ENCODE measurements at regions not wholly inside any gene's neighbourhood (a gene's known extent, or its start where the extent isn't known, plus 50 kb on each side); places are given as distances from the start of the nearest gene placed in this dataset.
"Not testable (repeated sequence)": the region's sequence is repeated elsewhere in the genome, so short reads cannot be mapped to it uniquely, and the experiment has no call there.

GRCh38 chr4:132344924-132345828 is 803.9 kb upstream of the PCDH10 start:
- in situ Hi-C loops (cut with HindIII; ENCODE audit: low sequenced_read_pairs): no loop called here

- in situ Hi-C loops (cut with HindIII; ENCODE audit: low sequenced_read_pairs): no loop called here
Measured at GRCh38 chr4:132346016-132346415, 803.1 kb upstream of the PCDH10 start.

GRCh38 chr4:132351606-132352005 is 797.5 kb upstream of the PCDH10 start:
- in situ Hi-C loops (cut with HindIII; ENCODE audit: low sequenced_read_pairs): not testable (repeated sequence)

DNA sequence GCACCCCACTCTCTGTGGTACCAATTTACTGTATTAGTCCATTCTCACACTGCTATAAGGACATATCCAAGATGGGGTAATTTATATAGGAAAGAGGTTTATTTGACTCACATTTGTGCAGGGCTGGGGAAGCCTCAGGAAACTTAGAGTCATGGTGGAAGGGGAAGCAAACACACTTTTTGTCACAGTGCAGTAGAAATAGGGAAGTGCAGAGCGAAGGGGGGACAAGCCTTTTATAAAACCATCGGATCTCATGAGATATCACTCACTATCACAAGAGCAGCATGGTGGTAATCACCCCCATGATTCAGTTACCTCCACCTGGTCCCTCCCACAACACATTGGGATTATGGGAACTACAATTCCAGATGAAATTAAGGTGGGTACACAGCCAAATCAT is 766.9 kb upstream of the PCDH10 start:
- in situ Hi-C loops (cut with HindIII; ENCODE audit: low sequenced_read_pairs): no loop called here

DNA sequence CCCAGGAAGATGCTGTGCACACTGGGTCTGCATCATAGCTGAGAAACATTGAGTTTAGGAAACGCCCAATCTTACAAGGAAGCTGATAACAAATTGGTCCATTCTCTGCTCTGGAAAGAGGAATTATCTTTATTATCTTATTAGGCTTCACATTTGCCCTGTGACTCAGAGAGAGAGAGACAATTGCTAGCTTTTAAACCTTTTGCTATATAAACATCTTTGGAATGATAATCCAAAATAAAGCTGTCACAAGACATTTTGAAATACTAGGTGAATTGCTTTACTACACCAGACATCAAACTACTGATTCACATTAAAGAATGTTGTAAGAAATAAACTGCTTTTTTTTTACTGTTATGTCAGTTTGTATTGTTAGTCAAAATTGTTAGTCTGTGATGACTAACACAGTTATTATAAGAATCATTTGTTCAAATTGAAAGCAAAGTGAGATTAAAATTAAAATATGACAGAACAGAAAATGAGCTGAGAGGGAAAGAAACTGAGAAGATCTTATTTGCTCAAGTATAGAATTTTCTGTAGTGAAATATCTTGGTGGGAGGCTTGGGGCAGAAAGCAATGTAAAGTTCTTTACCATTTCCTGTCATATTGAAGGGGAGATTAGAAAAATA is 765.4 kb upstream of the PCDH10 start:
- in situ Hi-C loops (cut with HindIII; ENCODE audit: low sequenced_read_pairs): no loop called here

DNA sequence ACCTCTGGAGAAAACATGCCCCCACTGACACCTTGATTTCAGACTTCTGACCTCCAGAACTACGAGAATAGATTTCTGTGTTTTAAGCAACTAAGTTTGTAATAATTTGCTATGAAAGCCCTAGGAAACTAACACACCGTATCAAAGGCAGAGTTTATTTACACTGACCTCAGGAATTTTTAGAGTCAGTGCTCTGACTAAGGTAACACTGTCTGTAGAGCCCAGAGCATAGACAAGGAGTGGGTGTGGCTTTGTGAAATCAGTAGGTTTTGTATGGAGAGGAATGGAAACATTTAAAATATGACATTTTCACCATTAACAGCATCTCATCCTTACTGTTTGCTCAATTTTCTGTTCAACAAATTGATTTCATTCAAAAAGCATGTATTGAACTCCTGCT is 764.4 kb upstream of the PCDH10 start:
- in situ Hi-C loops (cut with HindIII; ENCODE audit: low sequenced_read_pairs): no loop called here

- in situ Hi-C loops (cut with HindIII; ENCODE audit: low sequenced_read_pairs): no loop called here
Measured at GRCh38 chr4:132386130-132386529, 763.0 kb upstream of the PCDH10 start.

DNA sequence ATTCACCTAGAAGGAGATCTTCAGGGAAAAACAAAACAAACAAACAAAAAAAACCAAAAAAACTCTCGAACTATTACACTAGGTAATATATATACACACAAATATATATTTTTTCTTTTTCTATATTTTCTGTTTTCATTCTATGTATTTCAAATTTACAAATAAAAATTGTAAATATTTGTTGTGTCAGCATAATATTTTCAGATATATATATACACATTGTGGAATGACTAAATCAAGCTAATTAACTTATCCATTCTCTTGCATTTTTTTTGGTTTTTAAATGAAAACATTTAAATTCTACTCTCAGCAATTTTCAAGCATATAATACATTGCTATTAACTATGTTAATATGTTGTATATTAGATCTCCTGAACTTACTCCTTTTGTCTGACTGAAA is 762.0 kb upstream of the PCDH10 start:
- in situ Hi-C loops (cut with HindIII; ENCODE audit: low sequenced_read_pairs): no loop called here

DNA sequence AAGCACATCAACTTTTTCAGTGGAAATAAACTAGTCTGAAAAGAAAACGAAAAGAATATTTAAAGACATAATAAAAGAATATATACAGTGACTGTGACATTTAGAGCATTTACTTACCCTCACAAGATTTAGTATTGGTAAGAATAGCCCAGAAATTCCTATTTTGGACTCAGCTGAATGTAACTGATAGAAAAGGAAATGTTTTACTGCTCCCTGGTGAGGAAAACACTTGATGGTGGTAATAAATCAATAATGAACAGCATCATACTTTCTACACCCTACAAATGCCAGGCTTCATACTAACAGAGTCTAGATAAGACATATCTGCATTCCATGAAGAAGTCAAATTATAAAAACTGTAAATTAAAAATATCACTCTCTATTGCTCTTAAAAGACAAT is 753.5 kb upstream of the PCDH10 start:
- in situ Hi-C loops (cut with HindIII; ENCODE audit: low sequenced_read_pairs): no loop called here

DNA sequence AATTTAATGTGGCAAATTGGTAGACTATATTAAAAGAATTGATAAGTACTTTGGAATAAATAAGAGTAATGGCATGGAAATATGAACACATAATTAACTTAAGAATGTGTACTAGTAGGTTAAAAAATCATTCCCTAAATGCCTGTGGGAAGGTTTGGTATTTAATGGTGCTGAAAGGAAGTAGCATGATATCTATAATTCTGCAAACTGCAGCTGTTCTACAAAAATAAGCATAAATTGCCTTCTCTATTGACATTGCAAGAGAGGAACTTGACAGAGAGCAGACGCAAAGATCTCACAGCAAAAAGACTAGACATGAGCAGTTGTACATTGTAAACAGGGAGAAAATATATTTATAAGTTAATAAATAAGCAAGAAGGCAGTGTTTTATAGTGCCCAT is 752.5 kb upstream of the PCDH10 start:
- in situ Hi-C loops (cut with HindIII; ENCODE audit: low sequenced_read_pairs): no loop called here

GRCh38 chr4:132417220-132417619 is 731.9 kb upstream of the PCDH10 start:
- in situ Hi-C loops (cut with HindIII; ENCODE audit: low sequenced_read_pairs): no loop called here

DNA sequence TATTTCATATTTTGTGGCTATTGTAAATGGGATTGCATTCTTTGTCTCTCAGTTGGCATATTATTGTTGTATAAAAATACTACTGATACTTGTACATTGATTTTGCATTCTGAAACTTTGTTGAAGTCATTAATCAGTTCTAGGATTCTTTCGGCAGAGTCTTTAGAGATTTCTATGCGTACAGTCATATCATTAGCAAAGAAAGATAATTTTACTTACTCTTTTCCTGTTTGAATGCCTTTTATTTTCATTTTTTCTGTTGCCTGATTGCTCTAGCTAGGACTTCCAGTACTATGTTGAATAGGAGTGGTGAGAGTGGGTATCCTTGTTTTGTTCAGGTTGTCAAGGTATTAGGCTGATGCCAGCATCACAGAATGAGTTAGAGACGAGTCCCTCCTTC is 722.0 kb upstream of the PCDH10 start:
- in situ Hi-C loops (cut with HindIII; ENCODE audit: low sequenced_read_pairs): no loop called here

- in situ Hi-C loops (cut with HindIII; ENCODE audit: low sequenced_read_pairs): no loop called here
Measured at GRCh38 chr4:132437117-132437516, 712.0 kb upstream of the PCDH10 start.

GRCh38 chr4:132445386-132445785 is 703.7 kb upstream of the PCDH10 start:
- in situ Hi-C loops (cut with HindIII; ENCODE audit: low sequenced_read_pairs): no loop called here

DNA sequence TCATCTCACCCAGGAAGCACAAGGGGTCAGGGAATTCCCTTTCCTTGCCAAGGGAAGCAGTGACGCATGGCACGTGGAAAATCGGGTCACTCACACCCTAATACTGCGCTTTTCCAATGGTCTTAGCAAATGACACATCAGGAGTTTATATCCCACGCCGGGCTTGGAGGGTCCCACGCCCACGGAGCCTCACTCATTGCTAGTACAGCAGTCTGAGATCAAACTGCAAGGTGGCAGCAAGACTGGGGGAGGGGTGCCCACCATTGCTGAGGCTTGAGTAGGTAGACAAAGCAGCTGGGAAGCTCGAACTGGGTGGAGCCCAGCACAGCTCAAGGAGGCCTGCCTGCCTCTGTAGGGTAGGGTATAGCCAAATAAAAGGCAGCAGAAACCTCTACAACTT is 691.1 kb upstream of the PCDH10 start:
- in situ Hi-C loops (cut with HindIII; ENCODE audit: low sequenced_read_pairs): not testable (repeated sequence)

DNA sequence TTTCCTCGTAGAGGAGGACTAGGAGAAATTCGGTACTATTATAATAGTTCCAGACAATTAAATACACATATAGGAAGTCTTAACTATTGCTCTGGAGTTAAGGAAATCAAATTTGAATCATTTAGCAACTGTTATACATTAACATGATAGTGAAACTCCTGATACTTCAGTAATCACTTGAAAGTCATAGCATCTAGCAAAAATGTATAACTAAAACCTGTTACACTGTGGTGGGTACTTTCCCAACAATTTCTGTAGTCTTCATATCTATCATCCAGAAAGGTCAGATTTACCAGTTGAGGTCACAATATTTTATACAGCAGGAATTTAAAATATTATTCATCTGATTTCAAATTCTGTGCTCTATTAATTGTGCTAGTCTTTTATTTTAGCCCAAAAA is 669.6 kb upstream of the PCDH10 start:
- in situ Hi-C loops (cut with HindIII; ENCODE audit: low sequenced_read_pairs): no loop called here

DNA sequence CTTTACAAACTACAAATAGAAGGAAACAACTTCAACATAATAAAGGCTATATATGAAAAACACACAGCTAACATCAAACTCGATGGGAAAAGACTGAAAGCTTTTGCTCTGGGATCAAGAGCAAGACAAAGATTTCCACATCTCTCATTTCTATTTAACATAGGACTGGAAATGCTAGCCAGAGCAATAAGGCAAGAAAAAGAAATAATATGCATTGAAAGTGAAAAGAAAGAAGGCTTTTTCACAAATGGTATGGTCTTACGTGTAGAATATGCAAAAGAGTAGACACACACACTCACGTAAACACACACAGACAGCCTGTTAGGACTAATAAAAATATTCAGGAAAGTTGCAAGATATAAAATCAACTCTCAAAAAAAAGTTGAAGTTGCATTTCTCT is 660.5 kb upstream of the PCDH10 start:
- in situ Hi-C loops (cut with HindIII; ENCODE audit: low sequenced_read_pairs): no loop called here

DNA sequence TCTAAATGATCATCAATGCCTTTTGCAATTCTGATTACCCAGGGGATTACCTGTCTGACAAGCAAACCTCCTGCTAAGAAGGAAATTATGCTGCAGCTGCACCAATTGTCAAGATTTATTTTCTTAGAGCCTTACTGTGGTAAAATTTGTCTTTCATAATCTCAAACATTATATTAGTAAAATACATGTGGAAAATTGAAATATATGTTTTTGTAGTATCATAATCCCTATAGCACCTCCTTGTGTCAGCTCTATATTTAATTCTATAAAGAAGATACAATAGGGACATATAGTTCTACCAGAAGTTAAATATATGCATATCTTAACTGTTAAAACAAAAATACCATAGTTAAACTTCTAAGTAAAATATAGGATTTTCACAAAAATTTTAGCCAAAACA is 655.6 kb upstream of the PCDH10 start:
- in situ Hi-C loops (cut with HindIII; ENCODE audit: low sequenced_read_pairs): no loop called here

DNA sequence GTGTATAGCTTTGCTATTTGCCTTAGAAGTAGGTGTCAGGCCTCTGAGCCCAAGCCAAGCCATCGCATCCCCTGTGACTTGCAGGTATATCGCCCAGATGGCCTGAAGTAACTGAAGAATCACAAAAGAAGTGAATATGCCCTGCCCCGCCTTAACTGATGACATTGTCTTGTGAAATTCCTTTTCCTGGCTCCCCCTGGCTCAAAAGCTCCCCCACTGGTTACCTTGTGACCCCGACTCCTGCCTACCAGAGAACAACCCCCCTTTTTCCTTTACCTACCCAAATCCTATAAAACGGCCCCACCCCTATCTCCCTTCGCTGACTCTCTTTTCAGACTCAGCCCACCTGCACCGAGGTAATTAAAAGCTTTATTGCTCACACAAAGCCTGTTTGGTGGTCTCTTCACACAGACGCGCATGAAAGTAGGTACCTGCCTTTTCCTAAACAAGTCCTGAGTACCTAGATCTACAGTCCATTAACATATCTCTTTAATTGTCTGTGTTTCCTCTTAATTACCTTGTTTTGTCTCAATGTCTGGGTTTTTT is 653.8 kb upstream of the PCDH10 start:
- in situ Hi-C loops (cut with HindIII; ENCODE audit: low sequenced_read_pairs): not testable (repeated sequence)

- in situ Hi-C loops (cut with HindIII; ENCODE audit: low sequenced_read_pairs): no loop called here
Measured at GRCh38 chr4:132498215-132498614, 650.9 kb upstream of the PCDH10 start.

DNA sequence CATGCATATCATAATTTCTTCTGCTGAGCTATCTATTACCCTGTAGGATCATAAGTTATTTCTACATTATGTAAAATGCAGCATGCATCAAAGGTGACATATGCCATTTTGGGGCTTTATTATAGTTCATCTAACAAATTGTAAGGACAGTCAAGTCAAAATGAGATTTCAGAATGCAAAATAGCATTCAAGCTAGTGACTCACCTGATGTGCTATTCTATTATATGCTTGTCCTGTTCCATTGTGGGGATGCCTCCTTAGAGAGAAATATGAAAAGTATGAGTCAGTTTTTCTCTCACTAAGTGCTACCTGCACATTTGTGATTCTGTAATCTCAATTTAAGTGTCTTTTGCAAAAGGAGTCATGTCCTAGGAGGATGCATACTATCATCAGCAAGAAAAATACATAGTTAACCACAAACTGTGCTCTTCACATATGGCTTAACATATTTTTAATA is 647.0 kb upstream of the PCDH10 start:
- in situ Hi-C loops (cut with HindIII; ENCODE audit: low sequenced_read_pairs): no loop called here

DNA sequence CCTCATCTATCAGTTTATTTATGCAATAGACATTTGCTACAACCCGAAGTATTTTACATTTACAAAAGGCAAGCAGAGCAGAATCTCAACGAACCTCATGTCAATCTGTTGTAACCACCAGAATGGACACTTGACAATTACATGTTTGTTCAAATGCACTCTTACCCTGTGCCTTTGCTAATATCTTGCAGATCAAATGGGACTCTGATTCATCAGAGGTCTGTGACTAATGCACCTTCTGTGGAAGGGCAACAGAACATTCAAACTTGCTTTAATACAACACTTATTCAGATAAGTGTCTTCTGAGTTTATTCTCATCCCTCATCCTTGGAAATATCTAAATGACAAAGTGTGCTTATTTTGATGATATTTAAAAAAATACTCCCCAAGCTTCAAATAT is 644.7 kb upstream of the PCDH10 start:
- in situ Hi-C loops (cut with HindIII; ENCODE audit: low sequenced_read_pairs): no loop called here
